ENCODE measurements at regions not wholly inside any gene's neighbourhood (a gene's known extent, or its start where the extent isn't known, plus 50 kb on each side); places are given as distances from the start of the nearest gene placed in this dataset.

GRCh38 chr4:141347684-141348083 lies 127.0 kb downstream of the ZNF330 start (continued):
- TF ChIP-seq AFF4 (CRISPR knock-in tag; IDR thresholded peaks at IDR 0.05; ENCODE audit: borderline replicate concordance): no peak
- TF ChIP-seq NR1H2 (CRISPR knock-in tag; IDR thresholded peaks at IDR 0.05): no peak
- TF ChIP-seq, protein P1, sequence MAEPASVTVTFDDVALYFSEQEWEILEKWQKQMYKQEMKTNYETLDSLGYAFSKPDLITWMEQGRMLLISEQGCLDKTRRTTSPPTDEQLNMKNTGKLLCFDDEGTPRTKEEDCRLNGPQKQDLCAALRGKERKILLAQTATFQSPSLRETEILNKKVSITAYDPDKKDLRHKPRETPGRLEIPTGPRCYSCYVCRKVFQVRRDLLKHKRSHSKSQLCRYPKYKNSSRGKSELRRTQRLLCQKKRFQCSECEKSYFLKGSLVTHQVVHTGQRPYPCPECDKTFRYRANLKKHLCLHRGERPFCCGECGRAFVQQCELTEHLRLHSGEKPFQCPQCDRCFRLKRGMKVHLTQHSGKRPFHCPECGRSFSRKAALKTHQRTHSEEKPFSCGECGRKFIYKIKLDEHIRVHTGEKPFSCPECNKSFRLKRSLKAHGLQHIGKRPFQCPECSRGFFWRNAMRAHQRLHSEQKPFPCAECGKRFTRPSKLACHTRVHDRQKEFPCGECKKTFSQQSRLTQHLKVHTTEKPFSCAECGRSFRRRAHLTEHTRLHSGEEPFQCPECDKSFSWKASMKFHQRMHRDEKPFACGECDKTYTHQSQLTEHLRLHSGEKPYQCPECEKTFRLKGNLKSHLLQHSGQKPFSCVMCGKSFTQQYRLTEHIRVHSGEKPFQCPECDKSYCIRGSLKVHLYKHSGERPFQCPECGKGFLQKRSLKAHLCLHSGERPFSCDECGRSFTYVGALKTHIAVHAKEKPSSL (CRISPR knock-in tag; conservative IDR thresholded peaks at IDR 0.05): no peak

GRCh38 chr4:141348125-141348524 lies 127.4 kb downstream of the ZNF330 start:
- ATAC-seq: no peak
- H3K27ac Mint-ChIP-seq: no peak overlapping the region
- POLR2A ChIA-PET: no interaction called here
- H3K9me3 Mint-ChIP-seq: no peaks in the 10 kb centered on the region
- DNase-seq (ENCODE audit: low spot score): no peak
- CTCF ChIA-PET: no interaction called here
- no peak overlapping the region for H3K4me3 Mint-ChIP-seq
- H3K36me3 Mint-ChIP-seq: no peaks in the 10 kb centered on the region
- TF ChIP-seq CTCF (IDR thresholded peaks at IDR 0.05) (no peak), ZNF121 (CRISPR knock-in tag; IDR thresholded peaks at IDR 0.05) (no peak), SP1 (CRISPR knock-in tag; conservative IDR thresholded peaks at IDR 0.05) (no peak), PRRX2 (CRISPR knock-in tag; IDR thresholded peaks at IDR 0.05) (no peak), HMGXB4 (CRISPR knock-in tag; IDR thresholded peaks at IDR 0.05) (no peak), FOXK1 (CRISPR knock-in tag; IDR thresholded peaks at IDR 0.05) (no peak), IRF2 (CRISPR knock-in tag; IDR thresholded peaks at IDR 0.05; ENCODE audit: borderline replicate concordance, low read depth) (no peak), GRHL2 (CRISPR knock-in tag; IDR thresholded peaks at IDR 0.05; ENCODE audit: insufficient replicate concordance, severe bottlenecking) (no peak), ZMAT4 (CRISPR knock-in tag; IDR thresholded peaks at IDR 0.05) (no peak), ESRRA (CRISPR knock-in tag; IDR thresholded peaks at IDR 0.05; ENCODE audit: borderline replicate concordance) (no peak), ZNF396 (CRISPR knock-in tag; IDR thresholded peaks at IDR 0.05; ENCODE audit: borderline replicate concordance) (no peak), GTF2I (CRISPR knock-in tag; conservative IDR thresholded peaks at IDR 0.05) (no peak), GABPB1 (CRISPR knock-in tag; IDR thresholded peaks at IDR 0.05) (no peak), KAT7 (CRISPR knock-in tag; IDR thresholded peaks at IDR 0.05; ENCODE audit: borderline replicate concordance) (no peak), FOXJ3 (CRISPR knock-in tag; IDR thresholded peaks at IDR 0.05; ENCODE audit: borderline replicate concordance) (no peak), MYBL2 (CRISPR knock-in tag; IDR thresholded peaks at IDR 0.05) (no peak)
- TF ChIP-seq, protein P2, sequence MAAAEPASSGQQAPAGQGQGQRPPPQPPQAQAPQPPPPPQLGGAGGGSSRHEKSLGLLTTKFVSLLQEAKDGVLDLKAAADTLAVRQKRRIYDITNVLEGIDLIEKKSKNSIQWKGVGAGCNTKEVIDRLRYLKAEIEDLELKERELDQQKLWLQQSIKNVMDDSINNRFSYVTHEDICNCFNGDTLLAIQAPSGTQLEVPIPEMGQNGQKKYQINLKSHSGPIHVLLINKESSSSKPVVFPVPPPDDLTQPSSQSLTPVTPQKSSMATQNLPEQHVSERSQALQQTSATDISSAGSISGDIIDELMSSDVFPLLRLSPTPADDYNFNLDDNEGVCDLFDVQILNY (CRISPR knock-in tag; IDR thresholded peaks at IDR 0.05): no peak
- TF ChIP-seq, protein P3, sequence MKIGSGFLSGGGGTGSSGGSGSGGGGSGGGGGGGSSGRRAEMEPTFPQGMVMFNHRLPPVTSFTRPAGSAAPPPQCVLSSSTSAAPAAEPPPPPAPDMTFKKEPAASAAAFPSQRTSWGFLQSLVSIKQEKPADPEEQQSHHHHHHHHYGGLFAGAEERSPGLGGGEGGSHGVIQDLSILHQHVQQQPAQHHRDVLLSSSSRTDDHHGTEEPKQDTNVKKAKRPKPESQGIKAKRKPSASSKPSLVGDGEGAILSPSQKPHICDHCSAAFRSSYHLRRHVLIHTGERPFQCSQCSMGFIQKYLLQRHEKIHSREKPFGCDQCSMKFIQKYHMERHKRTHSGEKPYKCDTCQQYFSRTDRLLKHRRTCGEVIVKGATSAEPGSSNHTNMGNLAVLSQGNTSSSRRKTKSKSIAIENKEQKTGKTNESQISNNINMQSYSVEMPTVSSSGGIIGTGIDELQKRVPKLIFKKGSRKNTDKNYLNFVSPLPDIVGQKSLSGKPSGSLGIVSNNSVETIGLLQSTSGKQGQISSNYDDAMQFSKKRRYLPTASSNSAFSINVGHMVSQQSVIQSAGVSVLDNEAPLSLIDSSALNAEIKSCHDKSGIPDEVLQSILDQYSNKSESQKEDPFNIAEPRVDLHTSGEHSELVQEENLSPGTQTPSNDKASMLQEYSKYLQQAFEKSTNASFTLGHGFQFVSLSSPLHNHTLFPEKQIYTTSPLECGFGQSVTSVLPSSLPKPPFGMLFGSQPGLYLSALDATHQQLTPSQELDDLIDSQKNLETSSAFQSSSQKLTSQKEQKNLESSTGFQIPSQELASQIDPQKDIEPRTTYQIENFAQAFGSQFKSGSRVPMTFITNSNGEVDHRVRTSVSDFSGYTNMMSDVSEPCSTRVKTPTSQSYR (CRISPR knock-in tag; IDR thresholded peaks at IDR 0.05): no peak
- H3K4me1 Mint-ChIP-seq: peaks cover 8% of the 10 kb centered on the region
- H3K27me3 Mint-ChIP-seq (ENCODE audit: low read depth): no peaks in the 10 kb centered on the region; the same call in 1 of the 2 replicates

Measured in WTC11 (cell line).